GM20000 (cell line): ENCODE measurements at regions not wholly inside any gene's neighbourhood (a gene's known extent, or its start where the extent isn't known, plus 50 kb on each side); places are given as distances from the start of the nearest gene placed in this dataset.

Source experiments
- DNase-seq: peaks from one replicate; pipeline ENCODE4 v3.0.0; 2012; ENCODE audit warnings: low spot score
- TF ChIP-seq, protein P1 (sequence below): IDR thresholded peaks from 2 replicates; pipeline ENCODE4 v1.5.1; 2012; ENCODE audit warnings: mild to moderate bottlenecking, control low read depth; ENCODE audit errors: extremely low read depth, missing control alignments

DNA sequence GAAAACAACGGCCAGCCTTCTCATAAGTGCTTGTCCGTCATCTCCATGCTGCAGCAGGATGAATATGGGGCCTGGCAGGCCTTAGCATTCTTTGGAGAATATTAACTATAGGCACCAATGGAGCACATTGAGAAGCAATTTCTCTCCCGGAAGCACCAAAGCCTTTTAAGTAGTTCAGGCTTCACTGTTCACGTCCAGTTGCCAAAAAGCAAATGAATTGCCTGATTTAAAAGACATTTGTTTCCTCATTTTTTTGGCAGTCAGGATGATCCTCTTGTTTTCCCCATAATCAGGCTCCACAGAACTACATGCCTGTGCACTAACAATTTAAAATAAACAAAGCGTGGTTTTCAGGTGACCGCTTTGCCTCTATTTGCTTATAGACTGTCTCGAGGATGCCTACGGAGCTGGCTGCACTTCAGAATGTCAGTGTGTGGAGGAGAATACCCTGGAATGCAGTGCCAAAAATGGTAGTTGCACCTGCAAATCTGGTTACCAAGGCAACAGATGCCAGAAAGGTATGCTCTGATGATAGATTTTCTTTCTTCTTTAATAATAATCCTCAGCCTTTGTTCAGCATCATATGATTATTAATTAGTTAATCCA, 725.2 kb upstream of the GOLIM4 start:
- DNase-seq = no peak
- TF ChIP-seq, protein P1, sequence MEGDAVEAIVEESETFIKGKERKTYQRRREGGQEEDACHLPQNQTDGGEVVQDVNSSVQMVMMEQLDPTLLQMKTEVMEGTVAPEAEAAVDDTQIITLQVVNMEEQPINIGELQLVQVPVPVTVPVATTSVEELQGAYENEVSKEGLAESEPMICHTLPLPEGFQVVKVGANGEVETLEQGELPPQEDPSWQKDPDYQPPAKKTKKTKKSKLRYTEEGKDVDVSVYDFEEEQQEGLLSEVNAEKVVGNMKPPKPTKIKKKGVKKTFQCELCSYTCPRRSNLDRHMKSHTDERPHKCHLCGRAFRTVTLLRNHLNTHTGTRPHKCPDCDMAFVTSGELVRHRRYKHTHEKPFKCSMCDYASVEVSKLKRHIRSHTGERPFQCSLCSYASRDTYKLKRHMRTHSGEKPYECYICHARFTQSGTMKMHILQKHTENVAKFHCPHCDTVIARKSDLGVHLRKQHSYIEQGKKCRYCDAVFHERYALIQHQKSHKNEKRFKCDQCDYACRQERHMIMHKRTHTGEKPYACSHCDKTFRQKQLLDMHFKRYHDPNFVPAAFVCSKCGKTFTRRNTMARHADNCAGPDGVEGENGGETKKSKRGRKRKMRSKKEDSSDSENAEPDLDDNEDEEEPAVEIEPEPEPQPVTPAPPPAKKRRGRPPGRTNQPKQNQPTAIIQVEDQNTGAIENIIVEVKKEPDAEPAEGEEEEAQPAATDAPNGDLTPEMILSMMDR = no peak

DNA sequence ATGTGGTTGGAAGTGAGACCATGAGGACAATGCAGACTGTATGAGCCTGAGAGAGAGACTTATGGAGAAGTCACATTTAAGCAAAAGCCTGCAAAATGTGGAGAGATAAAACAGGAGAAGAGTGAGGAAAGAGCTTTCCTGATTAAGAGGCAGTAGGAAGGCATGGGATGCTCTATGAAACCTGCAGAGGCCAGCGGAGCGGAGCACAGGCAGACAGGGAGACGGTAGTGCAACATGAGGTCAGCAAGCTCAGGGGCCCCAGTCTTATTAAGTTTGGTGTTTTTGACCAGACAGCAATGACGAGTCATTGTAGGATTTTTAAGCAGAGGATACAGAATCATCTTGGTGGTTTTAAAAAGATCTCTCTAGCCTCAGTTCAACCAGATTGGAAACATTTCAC, 721.5 kb upstream of the GOLIM4 start:
- TF ChIP-seq, protein P1 = no peak
- DNase-seq = no peak

DNA sequence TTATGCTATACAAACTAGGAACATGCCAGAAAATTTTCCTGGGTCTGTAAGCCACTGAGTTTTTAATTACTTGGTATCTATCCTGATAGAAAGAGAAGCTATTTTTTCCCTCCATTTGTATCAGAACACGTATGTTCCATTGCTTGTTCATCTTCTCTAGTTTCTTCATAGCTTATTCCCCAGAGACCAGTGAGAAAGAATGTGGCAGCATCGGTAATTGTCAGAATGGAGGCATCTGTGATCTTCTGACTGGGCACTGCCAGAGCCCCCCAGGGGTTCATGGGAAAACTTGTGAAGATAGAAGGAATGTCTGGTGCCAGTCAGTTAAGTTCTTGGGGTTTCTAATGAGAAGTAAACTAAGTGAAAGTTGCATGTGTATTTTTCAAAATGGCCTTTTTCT, 720.2 kb upstream of the GOLIM4 start:
- no peak for DNase-seq
- TF ChIP-seq, protein P1 = no peak

DNA sequence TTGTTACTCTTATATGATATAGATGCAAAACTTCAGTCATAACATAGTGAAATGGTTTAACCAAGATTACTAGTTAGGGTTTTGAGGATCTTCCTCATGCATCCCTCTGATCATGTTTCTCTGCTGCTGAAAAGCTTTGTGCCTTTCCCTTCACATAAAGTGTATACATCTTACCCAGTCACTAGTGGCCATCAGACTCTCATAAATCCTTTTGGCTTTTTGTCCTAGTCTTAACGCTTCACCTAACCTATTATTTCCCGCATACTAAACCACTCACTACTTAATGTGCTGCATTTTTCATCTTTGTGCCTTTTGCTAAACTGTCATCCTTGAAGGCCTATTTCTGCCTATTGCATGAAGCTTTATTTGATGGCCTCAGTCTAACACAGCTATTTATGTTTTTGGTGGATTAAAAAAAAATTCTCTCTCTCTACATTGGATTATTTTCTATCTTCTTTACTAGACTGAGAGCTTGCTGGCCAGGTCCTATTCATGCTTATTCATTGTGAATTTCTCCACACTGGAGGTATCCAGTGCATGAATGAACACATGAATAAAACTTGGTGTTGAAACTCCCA, 717.6 kb upstream of the GOLIM4 start:
- TF ChIP-seq, protein P1 = no peak
- DNase-seq = no peak

DNA sequence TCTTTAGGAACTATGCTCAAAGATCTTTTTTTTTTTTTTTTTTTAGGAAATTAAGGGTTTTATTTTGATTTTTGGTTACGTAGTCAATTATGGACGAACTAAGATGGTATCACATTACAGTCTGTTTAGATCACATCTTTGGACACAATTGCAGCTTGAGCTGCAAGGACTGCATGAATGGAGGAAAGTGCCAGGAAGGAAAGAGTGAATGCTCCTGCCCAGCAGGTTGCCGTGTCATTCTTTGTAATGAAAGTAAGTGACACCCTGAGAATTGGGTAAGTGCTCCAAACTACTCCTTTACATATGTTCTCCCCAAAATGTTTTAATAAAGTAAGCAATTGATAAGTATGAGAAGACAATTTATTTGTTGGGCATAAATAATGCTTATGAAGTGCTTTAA, 716.5 kb upstream of the GOLIM4 start:
- TF ChIP-seq, protein P1 = no peak

DNA sequence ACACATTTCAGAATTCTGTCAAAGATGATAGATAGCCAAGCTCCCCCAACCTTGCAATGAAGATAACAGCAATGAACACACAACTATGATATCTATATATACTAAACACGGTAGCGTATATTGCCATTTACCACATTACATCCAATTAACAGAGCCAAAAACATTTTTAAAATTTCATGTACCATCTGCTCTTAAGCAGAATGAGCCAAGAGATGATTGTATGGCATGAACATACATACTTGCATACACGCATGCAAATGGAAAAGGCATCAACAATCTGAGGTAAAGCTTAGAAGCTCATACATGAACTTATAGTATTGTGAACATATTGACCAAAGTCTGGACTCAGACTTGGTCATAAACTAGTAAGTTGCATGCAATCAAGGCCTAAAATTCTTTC, 712.9 kb upstream of the GOLIM4 start:
- DNase-seq = no peak
- TF ChIP-seq, protein P1 = no peak

More for the DNA sequence above, 716.5 kb upstream of the GOLIM4 start:
- no peak for DNase-seq

DNA sequence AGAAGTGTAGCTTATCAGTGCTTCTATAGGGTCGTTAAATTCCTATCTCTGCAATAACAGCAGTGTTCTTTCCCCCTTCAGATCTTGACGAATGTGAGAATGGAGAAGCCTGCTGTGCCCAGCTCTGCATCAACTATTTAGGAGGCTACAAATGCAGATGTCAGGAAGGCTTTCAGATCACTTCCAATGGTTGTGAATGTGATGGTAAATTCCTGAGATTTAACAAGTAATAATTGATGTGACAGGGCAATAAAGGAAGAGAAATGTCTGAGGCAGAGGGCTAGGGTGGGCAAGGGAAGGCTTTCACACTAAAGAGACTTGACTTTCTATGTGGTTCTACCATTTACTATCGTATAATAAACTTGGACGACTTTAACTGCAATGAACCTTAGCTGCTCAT, 711.7 kb upstream of the GOLIM4 start:
- TF ChIP-seq, protein P1 = no peak
- DNase-seq = no peak
